Stromal cell of bone marrow (primary cell): ENCODE measurements at regions not wholly inside any gene's neighbourhood (a gene's known extent, or its start where the extent isn't known, plus 50 kb on each side); places are given as distances from the start of the nearest gene placed in this dataset.
"Not testable (repeated sequence)": the region's sequence is repeated elsewhere in the genome, so short reads cannot be mapped to it uniquely, and the experiment has no call there.

Source experiments
- DNase-seq: peaks from one replicate; pipeline ENCODE4 v3.0.0-alpha.2; 2012; ENCODE audit warnings: low read depth

DNA sequence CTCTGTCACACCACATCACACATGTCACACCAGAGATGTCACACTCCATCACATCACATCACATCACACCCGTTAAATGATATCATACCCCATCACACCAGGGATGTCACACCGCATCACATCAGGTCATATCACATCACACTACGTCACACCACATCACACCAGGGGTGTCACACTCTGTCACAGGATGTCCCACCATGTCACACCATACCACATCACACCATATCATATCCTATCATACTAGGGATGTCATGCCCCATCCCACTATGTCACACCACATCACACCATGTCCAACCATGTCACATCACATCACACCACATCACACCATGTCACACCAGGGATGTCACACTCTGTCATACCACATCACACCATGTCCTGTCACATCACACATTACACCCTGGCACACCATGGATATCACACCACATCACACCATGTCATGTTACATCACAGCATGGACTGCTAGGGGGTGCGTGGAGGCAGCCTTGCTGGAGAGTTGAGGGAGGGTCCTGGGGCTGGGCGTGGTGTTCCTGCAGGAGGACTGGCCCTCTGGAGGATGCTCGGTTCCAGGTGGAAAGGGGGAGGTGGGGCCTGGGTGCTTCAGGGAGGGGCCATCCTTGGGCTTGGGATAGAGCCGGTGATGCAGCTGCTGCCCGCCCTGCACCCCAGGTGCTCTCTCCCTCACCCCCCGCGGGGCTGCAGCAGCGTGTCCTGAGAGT is 134.6 kb downstream of the TMEM121 start:
- no peak for DNase-seq

DNA sequence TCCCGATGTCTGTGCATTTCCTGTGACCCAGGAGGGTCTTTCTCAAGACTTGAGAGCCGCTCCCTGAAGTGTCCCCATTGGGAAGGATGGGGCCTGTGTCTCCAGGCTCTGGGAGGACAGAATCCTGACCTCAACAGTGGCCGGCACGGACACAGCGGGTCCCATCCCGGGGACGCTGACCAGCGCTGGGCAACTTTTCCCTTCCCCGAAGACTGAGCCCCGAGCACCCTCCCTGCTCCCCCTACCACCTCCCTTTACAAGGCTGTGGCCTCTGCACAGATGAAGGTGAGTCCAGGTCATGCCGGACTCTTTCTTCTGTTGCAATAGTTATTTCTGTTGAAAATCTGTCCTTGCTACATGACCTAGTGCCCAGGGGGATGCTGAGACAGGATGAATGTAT is 135.7 kb downstream of the TMEM121 start:
- DNase-seq, result not testable (repeated sequence)

DNA sequence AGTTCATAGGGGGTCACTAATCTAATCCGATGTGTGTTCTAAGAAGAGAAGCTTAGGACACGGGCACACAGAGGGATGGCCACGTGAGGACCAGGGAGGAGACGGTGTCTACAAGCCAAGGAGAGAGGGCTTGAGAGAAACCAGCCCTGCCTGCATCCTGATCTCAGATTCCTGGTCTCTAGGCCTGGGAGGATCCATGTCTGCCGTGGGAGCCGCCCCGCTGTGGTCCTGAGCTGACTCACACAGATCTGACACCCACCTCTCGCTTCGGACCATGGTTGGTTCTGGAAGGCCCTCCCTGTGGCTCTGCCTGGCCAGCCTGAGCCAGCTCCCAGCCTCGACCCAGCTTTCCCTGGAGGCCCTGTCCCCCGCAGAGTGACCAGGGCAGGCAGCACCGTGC is 136.2 kb downstream of the TMEM121 start:
- DNase-seq, result not testable (repeated sequence)

GRCh38 chr14:105663323-105663722 is 136.9 kb downstream of the TMEM121 start:
- DNase-seq, result not testable (repeated sequence)

DNA sequence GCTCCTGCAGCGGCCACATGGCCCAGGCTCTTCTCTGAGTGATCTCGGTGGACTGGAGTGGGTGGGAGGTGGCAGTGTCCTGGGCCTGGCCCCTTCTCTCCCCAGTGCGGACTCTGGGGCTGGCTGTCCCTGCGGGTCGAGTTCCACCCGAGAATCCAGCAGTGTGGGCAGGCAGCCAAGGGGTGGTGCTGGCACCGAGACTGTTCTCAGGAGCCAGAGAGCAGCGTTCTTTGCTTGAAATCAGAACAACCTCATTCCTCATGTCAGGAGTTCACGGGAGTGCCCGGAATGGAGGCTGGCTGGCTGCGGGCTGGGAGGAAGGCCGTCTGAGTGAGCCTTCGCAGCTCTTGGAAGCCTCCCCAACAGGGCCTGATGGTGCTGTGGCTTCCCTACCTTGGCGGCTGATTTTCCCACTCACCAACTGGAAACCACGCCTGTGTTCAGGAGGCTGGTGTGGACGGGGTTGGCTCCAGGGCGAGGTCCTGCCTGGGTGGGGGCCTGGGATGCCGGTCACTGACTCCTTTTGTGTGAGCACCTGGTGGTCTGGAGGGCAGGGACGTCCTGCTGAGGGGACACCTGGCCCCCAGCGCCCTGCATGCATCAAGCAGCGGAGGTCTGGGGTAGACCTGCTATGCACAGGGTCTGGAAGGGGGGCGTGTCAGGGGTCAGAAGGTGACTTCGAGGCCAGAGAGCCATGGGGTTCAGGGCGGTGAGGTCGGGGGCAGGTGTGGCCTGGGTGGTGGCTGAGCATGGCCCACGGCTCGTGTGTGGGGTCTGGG is 137.6 kb downstream of the TMEM121 start:
- DNase-seq, result not testable (repeated sequence)

DNA sequence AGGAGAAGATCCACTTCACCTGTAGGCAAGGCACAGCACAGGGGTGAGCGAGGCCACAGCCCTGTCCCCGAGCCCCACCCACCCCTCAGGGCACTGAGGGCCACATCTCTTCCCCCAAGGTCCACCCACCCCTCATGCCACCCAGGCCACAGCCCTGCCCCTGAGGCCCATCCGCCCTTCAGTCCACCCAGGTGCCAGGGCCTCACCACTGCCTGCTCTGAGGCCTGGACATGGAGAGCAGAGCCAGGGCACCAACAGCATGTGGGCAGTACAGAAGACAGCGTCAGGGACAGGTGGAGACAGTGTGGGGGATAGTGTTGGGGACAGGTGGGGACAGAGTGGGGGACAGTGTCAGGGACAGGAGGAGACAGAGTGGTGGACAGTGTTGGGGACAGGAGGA is 138.3 kb downstream of the TMEM121 start:
- no peak for DNase-seq

DNA sequence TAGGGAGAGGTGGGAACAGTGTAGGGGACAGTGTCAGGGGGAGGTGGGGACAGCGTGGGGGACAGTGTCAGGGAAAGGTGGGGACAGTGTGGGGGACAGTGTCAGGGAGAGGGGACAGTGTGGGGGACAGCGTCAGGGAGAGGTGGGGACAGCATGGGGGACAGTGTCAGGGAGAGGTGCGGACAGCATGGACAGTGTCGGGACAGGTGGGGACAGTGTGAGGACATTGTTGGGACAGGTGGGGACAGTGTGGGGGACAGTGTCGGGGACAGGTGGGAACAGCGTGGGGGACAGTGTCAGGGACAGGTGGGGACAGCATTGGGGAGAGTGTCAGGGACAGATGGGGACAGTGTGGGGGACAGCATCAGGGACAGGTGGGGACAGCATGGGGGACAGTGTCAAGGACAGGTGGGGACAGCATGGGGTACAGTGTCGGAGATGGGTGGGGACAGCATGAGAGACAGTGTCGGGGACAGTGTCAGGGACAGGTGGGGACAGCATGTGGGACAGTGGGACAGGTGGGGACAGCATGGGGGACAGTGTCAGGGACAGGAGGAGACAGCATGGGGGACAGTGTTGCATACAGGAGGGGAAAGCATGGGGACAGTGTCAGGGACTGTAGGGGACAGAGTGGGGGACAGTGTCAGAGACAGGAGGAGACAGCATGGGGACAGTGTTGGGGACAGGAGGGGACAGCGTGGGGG is 139.0 kb downstream of the TMEM121 start:
- no peak for DNase-seq

- no peak for DNase-seq
These were observed 139.5 kb downstream of the TMEM121 start for GRCh38 chr14:105665951-105666277.

GRCh38 chr14:105666420-105666819 is 140.0 kb downstream of the TMEM121 start:
- no peak for DNase-seq

DNA sequence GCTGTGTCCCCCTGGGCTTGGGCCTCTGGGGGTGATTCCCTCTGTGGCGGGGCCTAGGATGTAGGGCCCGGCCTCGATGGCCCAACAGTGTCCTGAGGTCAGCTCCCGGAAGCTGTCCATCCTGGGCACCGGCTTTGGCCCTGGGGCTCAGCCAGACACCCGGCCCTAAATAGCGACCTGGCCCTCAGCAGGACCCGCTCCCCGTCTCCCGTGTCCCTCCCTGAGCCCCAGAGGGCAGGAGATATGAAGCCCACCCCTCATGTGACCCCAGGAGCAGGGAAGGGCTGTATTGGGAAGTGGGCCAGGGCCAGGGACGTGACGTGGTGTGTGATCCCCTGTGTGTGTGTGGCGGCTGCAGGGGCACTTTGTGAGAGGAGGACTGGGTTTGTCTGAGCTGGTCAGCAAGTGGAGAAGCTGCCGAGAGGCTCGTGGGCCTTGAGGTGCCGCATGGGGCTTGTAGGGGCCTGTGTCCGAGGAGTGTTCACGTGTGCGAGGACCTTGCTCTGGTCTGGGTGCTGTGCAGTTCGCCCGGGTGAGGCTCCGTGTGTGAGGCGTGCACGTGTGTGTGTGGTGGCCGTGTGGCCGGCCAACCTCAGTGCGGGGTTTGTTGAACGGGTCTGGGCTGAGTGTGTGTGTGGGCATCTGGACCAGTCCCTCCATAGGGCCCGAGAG is 140.7 kb downstream of the TMEM121 start:
- DNase-seq, result not testable (repeated sequence)

DNA sequence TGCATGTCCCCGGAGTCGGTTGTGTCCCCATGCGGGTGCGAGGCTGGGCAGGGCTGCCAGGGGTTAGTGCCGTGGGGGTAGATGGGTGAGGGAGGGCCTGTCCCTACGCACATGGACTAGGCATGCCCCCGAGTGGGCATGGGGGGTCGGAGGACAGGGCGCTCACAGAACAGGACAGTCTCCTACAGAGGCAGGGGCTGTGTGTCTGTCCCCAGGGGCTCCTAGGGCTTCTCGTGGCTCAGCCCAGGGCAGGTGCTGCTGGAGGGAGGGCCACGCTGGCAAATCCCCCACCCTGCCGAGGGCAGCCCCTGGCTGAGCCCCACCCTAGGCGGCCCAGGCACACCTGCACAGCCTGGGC is 141.3 kb downstream of the TMEM121 start:
- DNase-seq, result not testable (repeated sequence)

DNA sequence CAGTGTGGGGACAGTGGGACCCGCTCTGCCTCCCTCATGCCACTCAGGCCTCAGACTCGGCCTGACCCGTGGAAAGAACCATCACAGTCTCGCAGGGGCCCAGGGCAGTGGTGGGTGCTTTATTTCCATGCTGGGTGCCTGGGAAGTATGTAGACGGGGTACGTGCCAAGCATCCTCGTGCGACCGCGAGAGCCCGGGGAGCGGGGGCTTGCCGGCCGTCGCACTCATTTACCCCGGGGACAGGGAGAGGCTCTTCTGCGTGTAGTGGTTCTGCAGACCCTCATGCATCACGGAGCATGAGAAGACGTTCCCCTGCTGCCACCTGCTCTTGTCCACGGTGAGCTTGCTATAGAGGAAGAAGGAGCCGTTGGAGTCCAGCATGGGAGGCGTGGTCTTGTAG is 141.6 kb downstream of the TMEM121 start:
- not testable (repeated sequence) for DNase-seq

GRCh38 chr14:105668471-105669230 is 142.3 kb downstream of the TMEM121 start:
- not testable (repeated sequence) for DNase-seq

DNA sequence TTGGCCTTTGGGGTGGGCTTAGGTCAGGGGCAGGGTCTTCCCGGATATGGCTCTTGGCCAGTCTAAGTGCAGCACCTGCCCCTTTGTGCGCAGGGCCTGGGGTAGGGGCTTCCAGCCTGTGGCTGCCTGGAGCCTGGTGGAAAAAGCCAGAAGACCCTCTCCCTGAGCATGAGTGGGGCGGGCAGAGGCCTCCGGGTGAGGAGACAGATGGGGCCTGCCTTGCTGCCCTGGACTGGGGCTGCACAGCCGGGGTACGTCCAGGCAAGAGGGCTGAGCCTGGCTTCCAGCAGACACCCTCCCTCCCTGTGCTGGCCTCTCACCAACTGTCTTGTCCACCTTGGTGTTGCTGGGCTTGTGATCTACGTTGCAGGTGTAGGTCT is 142.8 kb downstream of the TMEM121 start:
- not testable (repeated sequence) for DNase-seq

GRCh38 chr14:105669646-105670045 is 143.3 kb downstream of the TMEM121 start:
- DNase-seq, result not testable (repeated sequence)

GRCh38 chr14:105672450-105673200 is 146.2 kb downstream of the TMEM121 start:
- DNase-seq, result not testable (repeated sequence)

- not testable (repeated sequence) for DNase-seq
These were observed 149.1 kb downstream of the TMEM121 start for GRCh38 chr14:105675433-105675832.

DNA sequence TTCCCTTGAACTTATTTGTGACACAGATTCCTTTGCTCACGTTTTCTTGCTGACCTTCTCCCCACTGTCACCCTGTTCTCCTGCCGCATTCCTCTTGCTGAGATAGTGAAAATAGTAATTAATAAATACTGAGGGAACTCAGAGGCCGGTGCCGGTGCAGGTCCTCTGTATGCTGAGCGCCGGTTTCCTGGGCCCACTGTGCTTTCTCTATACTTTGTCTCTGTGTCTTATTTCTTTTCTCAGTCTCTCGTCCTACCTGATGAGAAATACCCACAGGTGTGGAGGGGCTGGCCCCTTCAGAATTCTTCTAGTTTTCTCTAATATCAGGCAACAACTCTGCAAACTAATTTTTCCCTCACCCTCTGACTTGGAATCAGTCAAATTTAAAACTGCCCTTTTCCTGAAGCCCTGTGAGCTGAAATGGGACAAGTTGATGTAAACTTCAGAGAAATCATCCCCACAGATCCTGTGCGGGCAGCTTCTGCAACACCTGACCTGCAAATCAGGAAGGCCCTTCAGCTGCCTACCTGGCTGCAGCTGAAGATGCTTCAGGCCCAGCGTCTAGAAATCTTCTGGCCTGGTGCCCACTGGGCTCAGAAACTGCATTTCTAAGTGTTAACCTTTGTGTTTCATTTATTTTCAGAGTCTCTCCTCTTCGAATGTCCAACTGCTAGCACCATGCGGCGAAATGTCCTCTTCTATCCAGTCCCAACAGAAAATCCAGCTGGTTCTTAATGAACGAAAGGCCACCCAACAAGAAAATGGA is 149.7 kb downstream of the TMEM121 start:
- DNase-seq, result not testable (repeated sequence)

- not testable (repeated sequence) for DNase-seq
These were observed 151.7 kb downstream of the TMEM121 start for GRCh38 chr14:105678057-105678456.
